COR-L47 (cell line): ENCODE measurements at regions not wholly inside any gene's neighbourhood (a gene's known extent, or its start where the extent isn't known, plus 50 kb on each side); places are given as distances from the start of the nearest gene placed in this dataset.

Experiments used
- DNase-seq: peaks from one replicate; lab custom pipeline; 2025; lab: John Stamatoyannopoulos, UW

DNA sequence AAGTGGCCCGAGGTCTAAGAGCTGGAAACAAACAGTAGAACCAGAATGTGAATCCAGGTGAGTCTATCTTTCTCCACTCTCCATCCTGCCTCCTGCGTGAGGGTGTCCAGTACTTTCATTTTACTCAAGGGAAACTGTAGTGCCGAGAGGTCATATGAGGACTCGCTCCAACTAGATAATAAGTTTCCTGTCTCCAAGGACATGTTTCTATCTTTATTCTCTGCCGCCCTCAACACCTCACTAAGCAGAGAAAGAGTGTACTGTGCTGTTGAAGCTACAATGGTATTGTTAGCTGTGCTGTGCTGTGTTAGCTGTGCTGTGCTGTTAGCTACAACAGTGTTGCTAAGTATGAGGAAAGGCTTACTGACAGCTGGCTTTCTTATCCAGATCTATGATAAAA lies 137.9 kb upstream of the COL8A1 start:
- no peak for DNase-seq

DNA sequence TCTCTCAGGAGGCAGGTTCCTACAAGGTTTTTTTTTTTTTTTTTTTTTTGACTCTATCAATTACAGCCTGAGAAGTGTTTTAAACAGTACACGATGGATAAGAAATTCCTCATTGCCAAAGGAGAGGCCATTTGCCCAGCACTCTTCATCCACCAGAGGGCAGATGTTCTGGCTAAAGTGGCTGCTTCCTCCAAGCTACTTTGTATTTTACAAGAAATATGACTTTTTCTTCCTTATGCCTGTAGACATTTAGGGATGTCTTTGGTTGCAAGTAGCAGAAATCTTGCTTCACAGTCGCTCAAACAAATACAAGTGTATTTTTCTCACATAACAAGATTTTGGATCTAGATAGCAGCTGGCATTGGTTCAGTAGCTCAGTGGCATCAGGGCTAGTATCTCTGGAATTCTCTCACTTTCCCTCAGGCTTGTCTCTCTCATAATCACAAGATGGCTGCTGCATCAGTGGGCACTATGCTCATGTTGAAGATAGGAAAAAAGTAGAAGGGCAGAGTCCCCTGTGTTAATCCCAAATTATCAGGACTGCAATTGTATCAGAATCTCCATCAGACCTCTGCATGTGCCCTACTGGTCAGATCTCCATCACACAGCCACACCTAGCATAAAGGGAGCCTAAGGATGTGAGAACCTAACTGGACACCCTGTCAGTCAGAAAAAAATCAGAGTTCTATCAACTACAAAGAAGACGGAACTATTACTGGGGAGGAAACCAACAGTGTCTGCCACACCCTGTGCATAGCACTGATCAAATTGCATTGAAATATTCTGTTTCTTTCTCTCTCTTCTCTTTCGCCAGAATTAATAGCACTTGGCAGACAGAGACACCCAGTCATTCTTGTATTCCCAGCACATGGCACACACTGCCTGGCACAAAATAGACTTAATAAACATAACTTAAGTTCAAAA lies 138.9 kb upstream of the COL8A1 start:
- no peak for DNase-seq

DNA sequence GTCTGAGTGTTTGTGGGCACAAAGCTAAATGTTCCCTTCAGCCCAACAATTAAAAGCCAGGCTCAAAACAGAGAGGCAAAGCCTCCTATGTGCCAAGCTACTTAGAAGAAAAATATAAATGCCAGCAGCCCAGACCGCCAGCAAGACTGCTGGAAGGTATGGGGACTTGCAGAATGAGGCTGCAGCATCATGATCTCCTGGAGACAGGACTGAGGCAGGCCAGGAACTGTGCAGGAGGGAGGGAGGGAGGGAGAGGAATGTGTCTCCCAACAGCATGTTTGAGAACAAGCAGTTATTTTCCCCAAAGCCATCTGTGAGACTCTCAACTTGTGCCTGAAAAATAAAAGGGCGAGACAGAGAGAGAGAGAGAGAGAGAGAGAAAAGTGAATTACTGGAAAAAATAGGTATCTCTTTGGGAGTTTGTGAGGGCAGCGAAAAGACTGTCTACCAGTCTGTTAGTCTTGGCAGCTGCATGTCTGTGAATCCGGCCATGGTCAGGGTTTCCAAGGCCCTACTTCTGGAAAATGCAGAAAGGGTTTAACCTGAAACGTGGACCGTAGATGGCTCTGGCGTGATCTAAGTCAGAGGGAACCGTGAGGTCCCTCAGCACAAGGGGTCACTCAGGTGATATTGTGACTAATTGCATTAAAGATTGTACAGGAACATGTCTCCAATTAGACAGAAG lies 139.7 kb upstream of the COL8A1 start:
- no peak for DNase-seq

DNA sequence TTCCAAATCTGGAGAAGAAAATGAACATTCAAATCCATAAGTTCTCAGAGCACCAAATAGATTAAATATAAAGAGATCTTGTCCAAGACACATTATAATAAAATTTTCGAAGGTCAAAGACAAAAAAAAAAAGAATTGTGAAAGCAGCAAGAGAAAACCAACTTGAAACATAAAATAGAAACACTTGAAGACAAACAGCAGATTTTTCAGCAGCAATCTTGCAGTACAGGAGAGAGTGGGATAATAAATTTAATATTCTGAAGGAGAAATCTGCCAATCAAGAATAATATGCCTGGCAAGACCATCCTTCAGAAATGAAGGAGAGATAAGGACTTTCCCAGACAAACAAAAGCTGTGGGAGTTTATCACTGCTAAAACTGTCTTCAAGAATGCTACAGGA lies 150.5 kb upstream of the COL8A1 start:
- DNase-seq, result no peak

DNA sequence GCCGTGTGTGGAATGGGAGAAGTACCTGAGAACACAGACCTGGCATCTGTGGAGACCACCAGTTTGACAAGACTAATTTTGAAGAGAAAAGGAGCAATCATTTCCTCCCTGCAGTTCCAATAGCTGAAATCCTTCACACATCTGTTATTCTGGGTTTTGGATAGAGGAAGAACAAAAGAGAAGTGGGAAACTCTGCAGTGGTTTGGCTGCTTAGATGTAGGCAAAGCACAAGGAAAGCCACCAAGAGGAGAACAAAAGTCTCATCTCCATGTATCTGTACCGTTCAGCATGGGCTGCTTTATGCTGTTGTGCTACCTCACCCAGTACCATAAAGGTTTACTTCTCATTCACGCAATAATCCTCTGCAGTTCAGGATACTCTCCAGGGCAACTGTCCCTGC lies 153.1 kb upstream of the COL8A1 start:
- no peak for DNase-seq

DNA sequence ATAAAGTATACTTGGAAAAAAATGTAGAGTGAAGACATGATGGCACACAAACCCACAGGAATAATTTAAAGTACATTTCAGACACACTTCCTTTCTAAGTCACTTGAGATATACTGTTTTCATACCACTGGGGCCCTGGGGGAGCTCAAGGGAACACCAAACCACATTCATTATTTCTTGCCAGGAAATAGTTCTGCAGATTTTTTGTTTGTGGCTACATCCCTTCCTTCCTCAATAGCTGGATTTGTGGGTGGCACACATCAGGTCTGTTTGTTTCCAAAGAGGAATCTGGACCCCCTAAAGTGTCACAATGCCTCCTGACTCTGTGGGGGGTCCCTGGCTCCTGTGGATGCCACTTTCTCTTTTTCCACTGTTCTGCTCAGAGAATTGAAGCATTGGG lies 153.5 kb upstream of the COL8A1 start:
- no peak for DNase-seq

DNA sequence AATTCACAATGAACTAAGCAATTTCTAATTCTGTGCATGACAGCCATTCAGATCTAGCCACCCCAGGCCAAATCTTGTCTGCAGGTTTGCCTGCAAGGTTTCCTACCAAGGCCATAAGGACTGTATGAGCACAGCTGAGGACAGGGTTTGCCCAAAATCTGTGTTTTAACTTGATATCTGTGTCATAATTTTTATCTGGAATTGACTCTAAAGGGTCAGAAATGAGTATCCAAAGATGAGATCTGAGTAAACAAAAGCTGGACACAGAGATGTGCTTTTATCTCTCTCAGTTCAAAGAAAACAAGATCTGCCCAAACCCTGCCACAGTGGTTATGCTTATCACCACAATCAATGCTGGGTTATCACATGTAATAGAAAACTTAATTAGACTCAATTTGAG lies 154.6 kb upstream of the COL8A1 start:
- DNase-seq, result no peak

DNA sequence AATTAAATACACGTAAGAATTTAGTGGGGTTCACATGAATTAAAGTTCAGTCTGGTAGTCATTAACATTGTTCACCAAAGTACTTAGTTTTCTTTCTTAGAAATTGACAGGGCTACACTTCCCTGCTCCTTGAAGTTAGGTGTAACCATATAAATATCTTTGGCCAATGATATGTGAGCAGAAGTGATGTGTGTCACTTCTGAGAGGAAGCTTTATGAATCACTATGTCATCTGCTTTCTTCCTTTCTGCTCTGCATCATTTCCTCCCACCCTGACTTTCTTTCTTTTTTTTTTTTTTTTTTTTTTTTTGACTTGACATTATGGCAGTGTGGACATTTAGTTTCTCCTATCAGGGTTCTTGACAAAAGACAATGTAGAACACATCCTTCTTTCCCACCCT lies 156.2 kb upstream of the COL8A1 start:
- DNase-seq, result no peak

DNA sequence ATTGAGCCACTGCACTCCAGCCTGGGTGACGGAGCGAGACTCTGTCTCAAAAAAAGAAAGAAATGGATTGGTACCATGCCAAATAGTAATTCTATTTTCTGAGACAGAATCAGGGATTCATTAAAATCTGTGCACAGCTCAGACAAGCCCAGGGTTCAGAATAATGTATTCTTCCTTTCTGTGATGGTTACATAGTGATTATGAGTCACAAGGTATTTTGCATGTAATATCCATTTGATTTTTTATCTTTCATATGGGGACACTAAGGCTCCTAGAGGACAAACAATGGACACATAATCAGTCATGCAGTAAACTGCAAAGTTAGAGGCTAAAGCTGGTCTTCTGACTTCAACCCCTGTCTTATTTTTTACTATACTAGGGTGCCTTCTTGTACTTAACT lies 156.8 kb upstream of the COL8A1 start:
- DNase-seq, result no peak

DNA sequence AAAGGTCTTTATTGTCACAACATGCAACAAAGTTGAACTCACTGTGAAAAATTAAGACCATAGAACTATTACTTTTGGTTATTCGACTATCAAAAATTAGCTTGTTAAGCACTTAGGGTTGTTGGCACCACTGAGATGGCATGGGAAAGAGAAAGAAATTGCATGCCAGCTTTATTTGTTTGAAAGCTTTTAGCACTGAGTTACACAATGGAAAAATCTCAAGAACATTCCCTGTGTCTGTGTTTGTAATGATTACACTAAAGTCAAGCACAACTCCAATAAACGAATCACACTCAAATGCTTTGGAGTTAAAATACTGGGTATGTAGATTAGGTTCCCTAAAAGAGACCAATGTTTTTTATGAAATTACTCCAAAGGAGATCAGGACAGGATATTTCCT lies 158.6 kb upstream of the COL8A1 start:
- DNase-seq, result no peak

DNA sequence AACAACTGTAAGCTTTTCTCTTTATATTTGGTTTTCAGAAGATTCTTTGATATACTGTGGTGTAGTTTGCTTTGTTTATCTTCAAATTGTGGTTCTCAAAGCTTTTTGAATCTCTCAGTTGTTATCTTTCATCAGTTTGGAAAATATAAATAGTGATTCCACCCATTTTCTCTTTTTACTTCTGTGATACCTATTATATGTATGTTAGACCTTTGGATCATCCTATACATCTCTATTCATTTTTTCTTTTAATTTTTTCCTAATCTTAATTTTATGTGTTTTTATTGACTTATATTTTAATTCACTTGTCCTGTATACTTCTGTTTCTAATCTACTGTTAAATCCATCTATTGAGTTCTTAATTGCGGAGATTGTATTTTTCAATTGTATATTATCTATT lies 160.7 kb upstream of the COL8A1 start:
- no peak for DNase-seq

DNA sequence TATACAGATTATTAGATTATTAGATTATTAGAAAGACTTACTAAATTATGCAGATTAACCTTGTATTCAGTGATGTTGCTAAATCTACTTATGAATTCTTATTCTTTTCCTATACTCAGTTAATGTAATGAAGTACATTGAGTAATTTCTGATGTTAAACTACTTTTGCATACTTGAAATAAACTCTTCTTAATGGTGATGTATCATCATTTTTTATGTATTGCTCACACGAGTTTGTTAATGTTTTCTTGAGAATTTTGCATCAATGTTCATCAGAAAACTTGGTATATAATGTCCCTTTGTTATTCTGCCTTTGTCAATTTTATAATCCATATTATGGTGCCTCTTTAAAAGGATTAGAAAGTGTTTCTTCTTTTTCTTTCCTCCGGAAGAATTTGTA lies 163.2 kb upstream of the COL8A1 start:
- DNase-seq, result no peak

DNA sequence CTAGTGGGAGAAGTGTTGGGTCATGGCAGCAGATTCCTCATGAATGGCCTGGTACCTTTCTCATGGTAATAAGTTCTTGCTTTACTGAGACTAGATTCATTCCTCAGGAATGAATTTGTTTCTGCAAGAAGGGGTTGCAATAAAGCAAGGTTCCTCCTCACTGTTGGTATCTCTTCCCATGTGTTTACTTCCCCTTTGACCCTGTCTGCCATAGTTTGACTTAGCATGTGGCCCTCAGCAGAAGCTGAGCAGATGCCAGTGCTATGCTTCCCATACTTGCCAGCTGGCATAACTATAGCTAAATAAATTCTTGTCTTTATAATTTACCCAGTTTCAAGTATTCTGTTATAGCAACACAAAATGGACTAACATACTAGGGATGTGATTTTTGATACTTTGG lies 163.6 kb upstream of the COL8A1 start:
- no peak for DNase-seq

DNA sequence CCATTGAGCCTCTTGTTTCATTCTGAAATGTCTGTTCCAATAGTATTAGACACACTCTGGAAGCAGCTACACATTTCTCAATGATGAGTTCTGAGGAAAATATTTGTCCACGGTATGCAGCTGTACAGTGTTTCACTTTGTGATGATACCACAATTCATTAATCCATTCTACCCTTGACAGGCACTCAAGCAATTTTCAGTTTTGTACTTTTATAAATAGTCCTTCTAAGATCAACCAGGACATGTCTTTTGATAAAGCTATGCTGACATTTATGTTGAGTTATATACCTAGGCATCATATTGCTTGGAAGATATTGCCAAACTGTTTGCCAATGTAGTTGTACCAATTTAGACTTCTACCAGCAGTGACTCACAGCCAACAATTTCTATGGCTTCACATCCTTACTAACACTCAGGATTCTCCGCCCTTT lies 165.1 kb upstream of the COL8A1 start:
- DNase-seq, result no peak

DNA sequence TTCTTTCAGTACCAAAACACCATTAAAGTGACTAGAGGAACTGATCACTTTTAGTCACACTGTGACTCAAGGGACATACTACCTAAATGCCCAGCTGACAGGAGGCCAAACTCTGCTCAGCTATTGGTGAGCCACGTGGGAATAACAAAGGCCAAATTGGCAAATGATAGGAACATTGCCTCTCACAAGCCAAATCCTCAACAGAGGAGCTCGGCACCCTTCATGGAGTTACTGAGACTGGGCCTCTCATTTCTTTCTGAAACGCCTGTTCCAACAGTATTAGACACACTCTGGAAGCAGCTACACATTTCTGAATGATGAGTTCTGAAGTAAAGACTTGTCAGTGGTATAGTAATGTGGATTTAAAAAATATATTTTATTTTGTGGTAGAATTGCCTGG lies 166.0 kb upstream of the COL8A1 start:
- DNase-seq, result no peak

DNA sequence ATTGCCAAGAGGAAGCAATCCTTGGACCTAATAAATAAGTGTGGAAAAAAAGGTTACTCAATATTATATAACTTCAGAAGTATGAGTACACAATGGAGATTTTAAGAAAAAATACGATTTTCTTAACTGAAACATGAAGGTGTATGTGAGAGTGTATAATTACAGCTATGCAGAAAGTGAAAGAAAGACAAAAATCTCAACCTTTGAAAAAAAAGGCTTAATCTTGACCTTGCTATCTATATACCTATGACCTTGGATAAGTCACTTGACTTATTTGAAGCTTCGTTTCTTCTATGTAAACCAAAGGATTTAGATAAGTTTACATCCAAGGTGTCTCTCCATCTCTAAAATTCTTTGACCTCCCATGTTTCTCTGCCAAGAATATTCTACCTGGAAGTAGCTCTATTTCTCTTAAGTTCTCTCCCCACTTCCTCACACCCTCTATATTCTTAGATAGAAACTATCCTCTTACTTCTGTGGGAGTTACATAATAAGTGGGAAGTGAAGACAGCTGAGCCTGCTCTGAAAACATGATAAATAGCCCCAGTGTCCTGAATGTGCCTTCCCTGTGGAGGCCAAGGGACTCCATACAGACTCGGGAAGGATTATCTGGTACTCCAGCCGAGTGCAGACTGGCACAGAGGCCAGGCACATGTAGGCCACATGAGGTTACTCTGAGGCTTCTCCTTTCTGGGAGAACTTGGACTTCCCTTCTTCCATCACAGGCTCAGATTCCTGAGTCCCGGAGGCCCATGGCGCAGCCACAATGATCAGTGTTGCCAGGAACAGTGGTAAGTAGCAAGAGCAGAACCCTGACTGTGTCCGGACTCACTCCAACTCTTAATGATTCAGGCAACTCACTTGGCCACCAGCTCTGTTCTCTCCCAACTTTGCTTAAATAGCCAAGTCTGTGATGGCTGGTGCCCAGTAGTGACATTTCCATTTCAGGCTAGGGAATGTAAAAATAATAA lies 166.8 kb upstream of the COL8A1 start:
- DNase-seq, result no peak

DNA sequence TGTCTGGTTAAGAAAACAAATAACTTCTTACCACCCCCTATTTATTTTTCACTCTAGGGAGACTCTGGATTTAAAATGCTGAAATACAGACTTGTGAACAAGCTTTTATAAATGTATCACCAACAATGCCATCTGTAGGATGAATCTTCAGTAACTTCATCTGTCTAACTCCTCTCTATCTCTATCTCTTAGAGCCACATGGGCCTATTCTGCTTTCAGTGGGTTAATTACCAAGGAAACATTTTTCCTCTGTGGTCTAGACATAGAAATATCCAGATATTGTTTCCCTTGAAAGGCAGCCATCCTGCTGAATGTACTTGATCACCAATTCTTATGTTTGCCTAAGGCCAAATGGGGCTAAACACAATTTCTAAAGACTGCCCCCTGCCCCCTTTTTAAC lies 167.6 kb upstream of the COL8A1 start:
- no peak for DNase-seq

DNA sequence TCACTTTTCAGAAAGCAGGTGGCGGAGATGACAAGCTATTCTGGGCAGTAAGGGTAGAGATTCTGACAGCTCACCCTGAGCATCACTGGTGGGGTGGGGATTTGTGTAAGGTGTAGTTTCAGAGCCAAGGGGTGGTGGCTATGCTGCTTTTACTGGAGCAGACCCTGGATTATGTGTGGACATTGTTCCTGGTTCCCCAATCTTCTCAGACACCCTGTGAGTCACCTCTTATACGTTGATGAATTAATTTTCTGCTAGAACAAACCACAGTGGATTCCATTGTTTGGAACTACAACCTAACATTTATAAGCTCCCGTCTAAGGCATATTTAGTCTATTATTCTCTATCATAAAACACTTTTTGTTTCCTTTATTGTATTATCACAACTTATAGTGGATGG lies 169.5 kb upstream of the COL8A1 start:
- DNase-seq, result no peak

DNA sequence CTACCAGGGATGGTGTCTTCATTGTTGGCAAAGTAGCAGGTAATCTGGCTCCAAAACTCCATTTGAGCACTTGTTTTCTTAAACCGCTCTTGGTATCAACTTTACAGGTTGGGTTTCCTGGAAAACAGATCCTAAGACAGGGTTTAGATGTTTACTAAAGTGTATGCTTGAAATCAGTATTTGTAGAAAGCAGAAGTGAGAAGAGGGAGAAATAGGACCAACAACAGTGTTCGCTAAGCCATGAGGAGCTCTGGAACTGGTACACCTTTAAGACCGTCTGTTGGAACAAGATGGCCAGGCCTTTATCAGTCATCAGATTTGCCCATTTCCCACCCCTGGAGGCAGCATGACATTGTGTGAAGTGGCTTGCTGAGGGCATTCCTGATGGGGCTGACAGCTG lies 171.0 kb upstream of the COL8A1 start:
- no peak for DNase-seq

DNA sequence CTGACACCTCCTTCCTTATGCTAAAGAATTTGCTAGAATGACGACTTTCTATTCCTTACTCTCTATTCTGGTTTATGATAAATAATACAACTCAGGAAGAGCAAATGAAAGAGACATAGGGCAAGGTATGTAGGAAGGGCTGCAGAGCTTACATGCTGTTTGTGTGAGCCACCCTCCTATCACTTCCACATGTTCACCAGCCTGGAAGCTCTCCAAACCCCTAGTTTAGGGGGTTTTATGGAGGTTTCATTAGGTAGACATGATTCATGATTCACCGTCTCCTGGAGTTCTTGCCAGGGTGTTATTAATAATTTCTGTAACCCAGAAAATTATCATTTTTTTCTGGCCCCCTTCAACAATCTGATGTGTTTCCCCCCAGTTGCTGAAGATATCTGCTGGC lies 172.1 kb upstream of the COL8A1 start:
- DNase-seq, result no peak

DNA sequence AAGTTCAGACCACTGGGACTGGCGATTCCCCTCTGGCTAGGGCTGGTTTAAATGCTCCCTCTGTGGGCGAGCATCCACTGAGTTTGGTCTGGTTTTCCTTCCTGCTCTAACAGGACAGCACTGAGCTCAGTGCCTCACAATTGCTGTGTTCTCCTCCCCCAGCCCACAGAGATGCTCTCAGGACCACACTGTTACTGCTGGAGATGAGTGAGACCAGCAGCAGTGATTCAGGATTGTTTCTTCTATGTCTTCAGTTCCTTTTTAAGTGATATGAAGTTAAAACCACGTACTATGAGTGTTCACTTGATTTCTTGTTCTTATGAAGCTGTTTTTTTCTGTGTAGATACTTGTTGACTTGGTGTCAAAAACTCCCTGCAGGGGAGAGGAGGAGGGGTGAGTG lies 180.4 kb upstream of the COL8A1 start:
- DNase-seq, result no peak

DNA sequence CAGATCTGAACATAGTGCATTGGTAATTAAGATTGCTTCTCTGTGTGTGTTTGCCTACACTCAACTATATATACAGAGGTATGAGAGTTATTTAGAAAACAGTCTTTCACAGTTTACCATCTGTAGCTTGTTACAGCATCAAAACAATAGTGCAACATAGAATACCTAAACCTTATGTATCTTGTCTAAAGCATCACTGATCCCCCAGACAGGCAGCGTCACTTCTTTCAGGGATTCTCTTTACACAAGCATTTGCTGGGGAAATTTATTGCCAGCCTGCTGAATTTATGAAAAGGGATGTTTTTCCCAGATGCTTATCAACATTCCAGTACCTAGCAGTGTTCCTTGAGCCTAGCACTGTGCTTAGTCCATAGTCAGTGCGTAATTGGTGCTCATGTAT lies 195.8 kb upstream of the COL8A1 start:
- no peak for DNase-seq
